GM18861 (cell line): ENCODE measurements at regions not wholly inside any gene's neighbourhood (a gene's known extent, or its start where the extent isn't known, plus 50 kb on each side); places are given as distances from the start of the nearest gene placed in this dataset.
"Not testable (repeated sequence)": the region's sequence is repeated elsewhere in the genome, so short reads cannot be mapped to it uniquely, and the experiment has no call there.

ENCODE experiments used
- ATAC-seq: cut with Tn5 transposase; IDR thresholded peaks from one replicate; pipeline ENCODE4 v1.9.1; 2021; ENCODE audit not compliant: unreplicated experiment

DNA sequence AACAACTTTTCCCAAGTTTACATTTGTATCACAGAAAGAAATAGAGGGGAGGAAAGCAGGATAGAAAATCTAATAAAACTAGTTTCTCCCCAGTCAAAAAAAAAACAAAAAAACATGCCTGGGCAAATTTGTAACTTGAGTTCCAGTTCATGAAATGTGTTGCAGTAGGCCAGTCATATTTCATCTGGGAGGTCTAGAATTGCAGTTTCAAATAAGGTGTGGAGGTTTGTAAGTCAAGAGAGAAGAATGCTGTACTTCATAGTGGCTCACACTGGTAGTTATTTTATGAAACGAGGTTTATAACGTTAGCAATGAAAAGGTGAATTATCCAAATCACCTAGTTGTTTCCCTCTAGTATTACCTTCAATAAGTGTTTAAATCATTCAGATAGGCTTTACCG, 1313.9 kb upstream of the SLC39A10 start:
- ATAC-seq = no peak

DNA sequence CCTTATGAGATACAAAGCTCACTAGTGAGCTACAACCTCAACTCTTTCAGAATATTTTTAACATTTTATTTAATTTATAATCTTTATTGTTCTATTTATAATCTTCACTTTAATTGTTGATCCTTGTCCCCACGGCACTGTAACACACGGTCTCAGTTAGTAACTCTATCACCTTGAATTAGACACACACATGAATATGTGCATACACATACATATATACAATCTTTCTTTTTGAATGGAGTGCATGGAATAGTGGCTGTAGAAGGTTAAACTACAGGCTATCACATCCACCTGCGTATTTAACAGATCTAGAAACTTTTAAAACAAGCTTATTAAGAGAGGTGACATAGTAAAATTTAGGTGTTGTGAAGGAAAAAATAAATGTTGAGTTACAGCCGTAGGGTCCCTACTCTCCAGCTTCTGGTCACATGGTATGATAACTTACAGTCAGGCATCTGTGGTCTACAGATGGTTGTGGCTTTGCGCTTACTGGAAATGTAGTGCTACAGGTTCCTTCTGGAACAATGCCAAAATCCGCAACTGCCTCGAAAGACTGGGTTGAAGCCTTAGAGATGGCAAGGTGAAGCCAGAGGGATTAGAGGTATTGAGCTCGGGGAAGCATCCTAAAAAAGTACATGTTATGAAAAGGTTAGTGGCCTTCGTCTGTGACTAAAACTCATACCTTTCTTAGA, 1324.1 kb upstream of the SLC39A10 start:
- no peak for ATAC-seq

DNA sequence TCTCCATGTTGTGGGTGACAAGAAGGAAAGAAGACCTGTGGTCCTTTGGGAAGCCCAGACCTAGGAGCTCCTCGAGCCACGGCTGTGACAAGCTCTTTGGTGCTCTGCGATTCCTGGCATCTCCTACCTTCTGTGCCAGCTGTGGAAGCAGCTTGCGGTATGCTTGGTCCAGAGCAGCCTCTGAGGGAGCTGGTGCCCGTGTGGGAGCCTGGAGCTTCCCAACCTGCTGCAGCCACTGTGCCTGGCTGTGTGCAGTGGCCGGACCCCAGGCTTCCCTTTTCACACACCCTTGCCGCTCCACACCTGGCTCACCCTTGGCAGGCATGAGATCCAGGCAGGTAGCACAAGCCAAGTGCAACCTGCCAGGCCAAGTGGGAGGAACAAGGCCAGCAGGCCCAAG, 1328.6 kb upstream of the SLC39A10 start:
- no peak for ATAC-seq

DNA sequence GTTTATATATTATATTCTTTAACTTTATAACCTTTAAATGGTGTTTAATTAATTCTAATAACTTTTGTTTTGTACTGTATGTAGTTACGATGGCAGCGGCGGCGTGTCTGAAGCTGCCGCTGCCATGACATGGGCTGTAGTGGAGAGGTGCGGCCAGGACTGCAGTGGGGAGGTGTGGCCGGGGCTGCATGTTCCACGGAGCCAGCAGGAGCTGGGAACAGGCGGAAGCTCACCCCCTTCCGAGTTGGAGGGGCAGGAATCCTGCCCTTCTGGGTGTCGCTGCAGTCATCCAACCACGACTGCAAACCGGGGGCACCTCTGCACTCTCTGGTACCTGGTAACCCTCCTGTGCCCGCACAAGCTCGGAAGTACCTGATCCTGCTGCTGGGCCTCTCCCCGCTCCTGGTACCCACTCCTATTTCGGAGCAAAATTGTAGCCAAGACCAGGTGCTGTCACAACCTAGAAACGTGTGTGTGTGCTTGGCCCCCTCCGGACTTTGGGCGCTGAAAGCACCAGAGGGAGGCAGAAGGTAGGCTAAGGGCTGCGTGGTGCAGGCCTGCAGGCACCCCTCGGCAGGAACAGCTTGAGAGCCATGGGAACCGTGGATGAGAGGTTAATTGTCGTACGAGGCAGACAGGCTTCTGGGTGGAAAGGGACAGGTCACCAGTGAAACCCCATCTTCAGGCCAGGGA, 1329.7 kb upstream of the SLC39A10 start:
- no peak for ATAC-seq

DNA sequence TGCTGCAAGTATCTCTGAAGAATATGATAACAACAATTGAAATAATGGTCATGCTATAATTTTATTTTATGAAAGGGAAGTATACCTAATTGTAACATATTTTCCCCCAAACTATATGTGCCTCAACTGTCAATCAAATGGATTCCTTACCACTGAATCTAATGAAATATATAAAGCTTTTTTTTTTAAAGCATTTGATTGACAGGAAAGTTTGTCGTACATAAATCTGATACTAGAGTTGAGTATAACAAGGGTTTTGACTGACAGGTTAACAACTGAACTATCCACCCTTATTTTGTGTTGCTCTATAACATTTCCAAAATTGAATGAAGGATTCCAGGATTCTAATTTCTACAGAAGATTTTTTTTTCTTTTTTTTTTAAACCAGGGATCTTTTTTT, 1333.3 kb upstream of the SLC39A10 start:
- ATAC-seq = no peak

DNA sequence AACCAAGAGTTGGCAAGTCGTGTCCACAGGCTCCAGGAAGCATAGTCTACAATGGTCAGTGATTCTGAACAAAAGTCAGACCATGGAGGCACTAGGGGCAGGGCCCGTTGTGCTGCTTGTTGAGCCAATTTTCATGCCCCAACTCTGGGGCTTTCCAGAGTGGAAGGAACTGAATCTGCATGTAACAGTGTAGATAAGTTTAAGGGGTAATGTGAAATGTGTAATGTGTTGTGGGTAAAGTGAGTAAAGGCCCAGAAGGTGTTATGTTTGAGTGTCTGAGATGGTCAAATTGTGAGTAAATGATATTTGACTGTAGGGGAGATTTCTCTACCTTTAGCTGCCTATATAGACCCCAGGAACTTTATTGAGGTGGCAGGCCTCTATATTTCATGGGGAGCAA, 1336.5 kb upstream of the SLC39A10 start:
- no peak for ATAC-seq

DNA sequence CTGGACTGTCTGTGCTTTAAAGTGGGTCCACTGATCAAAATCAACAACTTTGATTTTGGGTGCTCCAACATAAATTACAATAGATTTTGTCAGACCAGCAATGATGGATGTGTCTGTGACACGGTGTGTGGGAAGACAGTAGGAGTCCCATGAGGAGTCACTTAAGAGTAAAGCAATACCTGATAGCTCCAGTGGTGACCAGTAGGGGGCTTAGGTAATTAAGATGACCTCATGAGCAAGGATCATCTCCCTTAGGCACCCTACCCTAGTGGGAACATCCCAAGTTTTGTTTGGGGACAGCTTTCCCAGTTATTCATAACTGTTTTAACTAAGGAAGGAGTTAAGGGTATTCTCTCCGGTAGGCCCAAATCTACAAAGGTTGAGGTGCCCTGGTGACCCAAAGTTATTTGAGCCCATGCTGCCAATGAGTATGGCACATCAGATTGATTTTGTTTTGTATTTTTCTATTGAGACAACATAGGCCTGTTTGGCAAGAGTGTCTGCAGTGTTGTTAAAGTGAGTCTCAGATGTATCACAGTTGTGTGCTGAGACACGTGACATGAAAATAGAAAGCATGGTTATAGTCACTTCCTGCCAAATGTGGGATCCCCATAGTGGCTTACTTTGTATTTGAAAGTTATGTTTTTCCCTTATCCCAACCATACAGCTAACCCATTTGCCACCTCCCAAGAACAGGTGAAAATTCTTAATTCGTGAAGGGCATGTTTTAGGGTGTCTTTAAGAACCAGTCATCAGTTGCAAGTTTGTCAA, 1337.6 kb upstream of the SLC39A10 start:
- peak; percentile 74 for ATAC-seq

DNA sequence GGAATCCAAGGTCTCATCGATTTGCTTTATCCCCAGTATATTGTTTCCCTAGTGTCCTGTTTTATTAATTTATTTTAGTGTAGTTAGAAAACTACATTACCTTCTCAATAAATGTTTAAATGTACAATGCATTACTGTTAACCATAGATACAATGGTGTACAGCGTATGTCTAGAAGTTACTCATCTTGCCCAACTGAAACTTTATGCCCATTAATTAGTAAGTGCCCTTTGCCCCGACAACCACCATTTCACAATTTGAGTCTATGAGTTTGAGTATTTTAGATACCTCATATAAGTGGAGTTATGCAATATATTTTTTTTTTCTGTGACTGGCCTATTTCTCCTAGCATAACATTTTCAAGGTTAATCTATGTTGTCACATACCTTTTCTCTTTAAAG, 1343.0 kb upstream of the SLC39A10 start:
- no peak for ATAC-seq

DNA sequence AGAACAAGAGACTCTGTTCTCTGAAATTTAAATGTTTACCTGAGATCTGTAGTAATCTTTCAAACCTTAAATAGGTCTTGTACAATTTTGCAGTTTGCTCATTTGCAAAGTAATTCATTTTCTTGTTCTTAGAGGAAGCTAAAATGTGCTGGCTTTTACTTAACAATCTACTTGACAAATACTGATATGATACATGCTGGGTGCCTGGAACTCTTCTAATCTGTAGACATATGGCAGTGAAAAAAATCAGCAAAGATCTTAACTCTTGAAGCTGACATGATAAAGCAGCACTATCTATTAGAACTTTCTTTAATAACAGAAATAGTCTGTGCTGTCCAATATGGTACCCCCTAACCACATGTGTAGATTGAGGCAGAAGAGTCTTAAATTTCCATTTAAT, 1352.8 kb upstream of the SLC39A10 start:
- ATAC-seq = no peak

DNA sequence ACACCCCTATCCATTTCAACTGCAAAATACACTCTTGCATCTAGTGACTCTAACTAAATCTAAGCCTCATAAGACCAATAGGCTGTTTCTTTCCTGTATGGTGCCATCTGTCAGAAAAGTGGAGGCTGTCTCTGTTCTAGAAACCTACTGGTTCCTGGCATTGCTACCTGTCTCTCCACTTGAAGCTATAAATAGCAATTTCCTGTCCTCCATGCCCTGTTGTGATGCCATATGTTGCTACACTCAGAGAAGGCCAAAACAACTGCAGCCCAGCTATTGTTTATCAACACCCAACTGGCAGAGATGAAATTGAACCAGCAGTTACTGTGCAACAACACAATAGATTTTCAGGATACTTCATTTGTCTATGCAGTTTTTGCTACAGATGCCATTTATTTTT, 1355.1 kb upstream of the SLC39A10 start:
- no peak for ATAC-seq

DNA sequence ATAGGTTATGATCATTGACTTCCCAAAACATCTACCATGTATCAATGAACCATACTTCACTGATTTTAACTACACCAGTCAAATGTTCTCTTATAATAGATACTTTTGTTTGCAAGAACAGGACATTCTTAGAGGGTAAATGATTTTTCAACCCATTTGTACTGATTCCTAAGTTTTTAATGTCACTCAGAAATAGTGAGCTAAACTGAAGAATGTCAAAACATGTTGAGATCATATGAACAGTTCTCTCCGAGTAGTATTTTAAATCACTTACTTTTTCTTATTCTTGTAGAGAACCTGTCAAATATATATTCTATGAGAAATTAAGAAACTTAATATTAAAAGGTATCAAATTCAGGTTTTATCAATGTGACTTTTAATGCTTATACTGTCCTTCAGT, 1362.9 kb upstream of the SLC39A10 start:
- ATAC-seq = no peak

DNA sequence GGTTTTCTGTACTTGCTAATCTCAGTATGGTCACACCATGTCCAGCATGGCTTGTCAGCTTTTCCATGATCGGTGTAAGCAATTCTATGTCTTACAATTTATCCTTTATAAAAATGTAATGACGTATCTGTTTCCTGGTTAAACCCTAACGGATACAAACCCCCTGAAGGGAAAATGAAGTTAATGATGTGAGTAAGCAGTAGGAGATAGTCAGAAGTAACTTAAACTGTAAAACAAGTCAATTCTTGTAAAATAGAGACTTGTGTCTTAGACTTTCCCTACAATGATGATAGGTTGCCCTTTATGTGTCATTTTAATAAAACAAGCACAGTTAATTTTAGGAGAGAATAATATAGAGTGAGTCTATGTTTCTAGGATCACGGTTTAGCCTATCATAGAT, 1365.9 kb upstream of the SLC39A10 start:
- no peak for ATAC-seq

DNA sequence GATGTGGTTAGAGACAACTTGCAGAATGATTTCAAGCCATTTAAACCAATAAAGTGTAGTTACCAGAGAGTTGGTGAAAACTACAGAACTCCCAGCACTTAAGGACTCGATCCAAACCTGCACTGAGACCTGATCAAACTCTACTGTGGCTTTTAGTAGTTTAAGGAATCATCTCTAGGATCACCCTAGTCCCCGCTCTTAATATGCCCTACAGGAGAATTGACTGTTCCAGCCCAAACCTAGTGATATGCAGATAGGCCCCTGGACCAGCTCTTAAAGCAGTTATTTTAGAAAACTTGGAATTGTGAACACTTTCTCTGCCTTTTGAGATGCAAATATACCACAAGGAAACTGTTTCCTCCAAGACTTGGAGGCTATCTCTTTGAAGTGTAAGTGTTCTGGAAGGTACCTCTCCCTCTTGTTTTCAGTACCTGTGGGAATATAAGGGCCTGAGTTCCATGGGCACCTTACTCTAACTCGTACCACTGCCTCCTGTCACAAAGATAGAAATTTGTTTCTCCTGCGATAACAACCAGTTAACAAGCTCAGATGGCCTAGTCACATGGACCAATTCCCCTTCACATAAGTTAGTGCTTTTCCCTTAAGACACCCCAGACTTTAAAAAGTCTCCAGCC, 1367.2 kb upstream of the SLC39A10 start:
- ATAC-seq = no peak

DNA sequence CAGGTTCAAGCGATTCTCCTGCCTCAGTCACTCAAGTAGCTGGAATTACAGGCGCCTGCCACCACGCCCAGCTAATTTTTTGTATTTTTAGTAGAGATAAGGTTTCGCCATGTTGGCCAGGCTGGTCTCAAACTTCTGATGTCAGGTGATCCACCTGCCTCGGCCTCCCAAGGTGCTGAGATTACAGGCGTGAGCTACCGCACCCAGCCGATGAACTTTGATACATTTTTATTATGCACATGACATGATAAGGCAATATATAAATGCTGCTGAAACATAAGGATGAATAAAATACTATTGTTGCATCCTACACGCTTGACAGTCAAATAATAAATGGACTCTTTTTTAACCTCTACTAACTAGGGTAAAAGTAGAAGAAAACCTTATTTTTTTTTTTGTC, 1380.4 kb upstream of the SLC39A10 start:
- ATAC-seq = not testable (repeated sequence)

DNA sequence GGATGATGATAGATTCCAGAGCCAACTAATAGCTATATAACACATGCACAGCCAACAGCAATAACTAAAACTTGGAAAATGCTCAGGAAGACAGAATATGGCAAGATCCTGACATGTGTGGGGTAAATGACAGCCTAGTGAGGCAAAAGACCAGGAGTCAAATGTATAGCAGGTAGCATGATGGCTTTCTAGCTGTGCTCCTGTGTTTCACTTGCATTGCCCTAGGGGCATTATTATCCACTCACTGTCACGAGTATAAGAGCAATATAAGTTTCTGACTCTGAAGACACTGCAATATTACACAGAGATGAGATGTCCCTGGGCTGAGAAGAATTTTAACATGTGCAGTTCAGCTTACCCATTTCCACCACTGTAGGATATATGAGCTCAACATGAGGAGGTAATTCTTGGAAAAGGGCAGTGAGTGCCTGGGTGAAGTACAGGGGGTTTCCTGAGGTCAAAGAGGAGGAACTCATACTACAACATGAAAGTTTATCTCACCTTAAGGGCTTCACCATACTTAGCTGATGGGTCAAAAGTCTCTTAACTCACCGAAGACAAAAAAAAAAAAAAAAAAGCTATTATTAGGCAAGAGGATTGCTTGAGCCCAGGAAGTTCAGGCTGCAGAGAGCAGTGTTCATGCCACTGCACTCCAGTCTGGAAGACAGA, 1385.6 kb upstream of the SLC39A10 start:
- no peak for ATAC-seq

DNA sequence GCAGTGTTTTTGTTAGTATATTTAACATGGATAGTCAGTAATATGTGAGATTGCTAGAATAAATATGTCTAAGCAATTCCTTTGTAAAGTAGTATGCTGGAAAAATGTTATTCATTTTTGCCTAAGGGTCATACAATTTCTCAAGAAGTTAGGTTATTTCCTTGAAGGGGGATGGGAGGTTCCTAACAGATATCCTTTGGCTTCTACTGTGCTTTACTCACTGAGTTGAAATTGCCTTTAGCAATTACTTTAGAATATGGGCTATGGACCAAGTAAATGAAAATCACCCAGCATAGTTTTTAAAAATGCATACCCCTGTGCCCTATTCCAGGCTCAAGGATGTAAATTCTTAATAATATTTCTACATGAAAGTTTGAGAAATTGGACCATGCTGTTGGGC, 1386.4 kb upstream of the SLC39A10 start:
- no peak for ATAC-seq

DNA sequence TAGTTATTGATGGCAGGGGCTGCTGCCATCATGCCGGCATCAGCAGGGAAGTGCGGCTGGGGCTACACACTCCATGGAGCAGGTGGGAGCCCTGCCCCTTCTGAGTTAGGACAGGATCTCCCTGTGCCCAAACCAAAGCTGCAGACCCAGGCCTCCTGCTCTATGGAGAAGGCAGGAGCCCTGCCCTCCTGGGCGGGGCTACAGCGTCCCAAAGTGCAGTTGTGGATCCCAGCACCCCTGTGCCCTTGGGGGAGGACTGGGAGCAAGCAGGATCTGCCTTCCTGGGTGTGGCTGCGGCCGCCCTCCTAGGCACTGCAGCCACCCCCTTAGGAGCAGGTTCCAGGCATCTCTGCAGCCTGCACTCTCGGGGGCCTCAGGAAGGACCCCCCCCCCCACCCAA, 1392.4 kb upstream of the SLC39A10 start:
- no peak for ATAC-seq

DNA sequence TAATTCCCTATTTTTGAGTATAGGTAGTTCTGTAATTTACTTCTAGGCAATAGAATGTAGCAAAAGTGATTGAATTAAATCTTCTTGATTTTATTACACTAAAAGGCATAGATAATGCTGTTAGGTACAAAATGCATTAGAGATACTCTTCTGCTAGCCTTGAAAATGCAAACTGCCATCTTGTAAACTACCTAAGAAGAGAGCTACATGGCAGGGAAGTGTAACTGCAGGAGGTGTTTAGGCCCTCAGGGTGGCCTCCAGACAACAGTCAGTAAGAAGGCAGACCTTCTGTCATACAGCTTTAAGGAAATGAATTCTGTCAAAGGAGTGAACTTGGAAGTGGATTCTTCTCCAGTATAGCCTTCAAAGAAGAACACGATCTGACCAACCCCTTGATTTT, 1396.8 kb upstream of the SLC39A10 start:
- ATAC-seq = no peak

DNA sequence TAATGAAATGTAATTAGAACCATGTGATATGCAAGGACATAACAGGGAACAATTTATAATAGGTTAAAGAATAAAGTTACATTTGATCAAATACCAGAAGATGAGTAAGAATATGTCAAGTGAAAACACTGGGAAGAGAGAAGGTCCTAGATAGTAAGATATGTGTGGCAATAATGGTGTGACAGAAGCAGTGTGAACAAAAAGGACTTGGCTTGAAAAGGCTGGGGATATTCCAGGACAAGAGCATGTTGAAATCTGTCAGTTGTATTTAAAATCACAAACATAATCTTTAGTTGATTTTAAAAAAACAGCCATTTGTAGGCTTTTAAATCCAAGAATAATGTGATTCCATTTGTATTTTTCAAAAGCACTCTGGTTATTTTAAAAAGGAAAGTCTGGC, 1399.9 kb upstream of the SLC39A10 start:
- no peak for ATAC-seq

DNA sequence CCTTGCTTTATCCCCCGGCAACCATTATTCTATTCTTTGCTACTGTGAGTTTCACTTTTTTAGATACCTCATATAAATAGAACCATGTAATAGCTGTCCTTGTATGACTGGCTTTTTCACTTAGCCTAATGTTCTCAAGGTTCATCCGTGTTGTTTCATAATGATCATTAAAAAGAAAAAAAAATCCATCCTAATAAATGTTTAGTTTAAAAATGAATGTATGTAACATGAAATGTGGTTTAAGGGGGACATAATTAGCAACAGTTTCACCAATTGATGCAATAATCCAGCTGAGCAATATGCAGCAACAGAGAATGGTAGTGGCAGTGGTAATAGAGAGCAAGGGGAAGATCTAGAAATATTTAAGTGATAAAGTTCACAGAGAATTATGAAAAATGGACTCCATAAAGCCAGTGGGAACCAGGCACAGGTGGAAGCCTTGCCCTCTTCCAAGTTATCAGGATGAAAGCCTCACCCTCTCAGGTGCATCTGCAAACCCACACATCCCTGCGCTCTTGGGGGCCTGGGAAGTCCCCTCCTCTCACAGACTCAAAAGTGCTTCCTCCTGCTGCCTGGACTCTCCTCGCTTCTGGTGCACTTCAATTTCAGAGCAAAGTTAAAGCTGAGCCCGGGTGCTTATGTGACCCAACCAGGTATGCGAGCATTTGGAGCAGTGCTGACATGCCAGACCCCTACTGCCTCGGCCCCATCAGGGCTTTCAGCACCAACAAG, 1403.3 kb upstream of the SLC39A10 start:
- ATAC-seq = no peak
